ENCODE measurements at regions not wholly inside any gene's neighbourhood (a gene's known extent, or its start where the extent isn't known, plus 50 kb on each side); places are given as distances from the start of the nearest gene placed in this dataset.

DNA sequence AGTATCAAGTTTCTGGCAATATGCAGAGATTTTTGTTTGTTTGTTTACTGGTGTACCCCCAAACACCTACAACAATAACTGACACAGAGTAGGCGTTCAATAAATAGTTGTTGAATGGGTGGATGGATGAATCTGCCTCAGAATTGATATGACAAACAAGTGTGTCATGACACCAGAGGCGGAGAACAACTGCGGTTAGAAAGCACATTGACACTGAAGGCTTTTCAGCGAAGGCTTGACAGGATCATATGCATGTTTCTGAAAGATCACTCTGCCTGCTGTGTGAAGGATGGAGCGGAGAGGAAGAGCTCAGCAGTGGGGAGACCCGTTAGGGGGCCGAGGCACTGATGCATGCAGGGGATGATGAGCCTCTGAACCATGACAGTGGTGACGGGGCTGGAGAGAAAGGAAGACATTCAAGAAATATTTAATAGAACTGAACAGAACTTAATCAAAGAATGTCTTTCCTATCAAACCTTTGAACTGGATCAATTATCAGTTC lies 108.5 kb upstream of the USP47 start:
- Mint-ChIP-seq H3K36me3 (ENCODE audit: low read depth) (no peaks in the 10 kb centered on the region), H3K4me3 (no peak overlapping the region), H3K27ac (no peak overlapping the region), H3K9me3 (no peaks in the 10 kb centered on the region), H3K27me3 (peaks cover 9% of the 10 kb centered on the region), H3K4me1 (ENCODE audit: low read depth) (no peaks in the 10 kb centered on the region)
- TF ChIP-seq, protein P1, sequence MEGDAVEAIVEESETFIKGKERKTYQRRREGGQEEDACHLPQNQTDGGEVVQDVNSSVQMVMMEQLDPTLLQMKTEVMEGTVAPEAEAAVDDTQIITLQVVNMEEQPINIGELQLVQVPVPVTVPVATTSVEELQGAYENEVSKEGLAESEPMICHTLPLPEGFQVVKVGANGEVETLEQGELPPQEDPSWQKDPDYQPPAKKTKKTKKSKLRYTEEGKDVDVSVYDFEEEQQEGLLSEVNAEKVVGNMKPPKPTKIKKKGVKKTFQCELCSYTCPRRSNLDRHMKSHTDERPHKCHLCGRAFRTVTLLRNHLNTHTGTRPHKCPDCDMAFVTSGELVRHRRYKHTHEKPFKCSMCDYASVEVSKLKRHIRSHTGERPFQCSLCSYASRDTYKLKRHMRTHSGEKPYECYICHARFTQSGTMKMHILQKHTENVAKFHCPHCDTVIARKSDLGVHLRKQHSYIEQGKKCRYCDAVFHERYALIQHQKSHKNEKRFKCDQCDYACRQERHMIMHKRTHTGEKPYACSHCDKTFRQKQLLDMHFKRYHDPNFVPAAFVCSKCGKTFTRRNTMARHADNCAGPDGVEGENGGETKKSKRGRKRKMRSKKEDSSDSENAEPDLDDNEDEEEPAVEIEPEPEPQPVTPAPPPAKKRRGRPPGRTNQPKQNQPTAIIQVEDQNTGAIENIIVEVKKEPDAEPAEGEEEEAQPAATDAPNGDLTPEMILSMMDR (IDR thresholded peaks at IDR 0.05), result no peak
- DNase-seq, result no peak
- ChIA-PET POLR2A (no interaction called here), CTCF (no interaction called here)
- intact Hi-C loops (cut with micrococcal nuclease), result no loop called here
- no peak for ATAC-seq

DNA sequence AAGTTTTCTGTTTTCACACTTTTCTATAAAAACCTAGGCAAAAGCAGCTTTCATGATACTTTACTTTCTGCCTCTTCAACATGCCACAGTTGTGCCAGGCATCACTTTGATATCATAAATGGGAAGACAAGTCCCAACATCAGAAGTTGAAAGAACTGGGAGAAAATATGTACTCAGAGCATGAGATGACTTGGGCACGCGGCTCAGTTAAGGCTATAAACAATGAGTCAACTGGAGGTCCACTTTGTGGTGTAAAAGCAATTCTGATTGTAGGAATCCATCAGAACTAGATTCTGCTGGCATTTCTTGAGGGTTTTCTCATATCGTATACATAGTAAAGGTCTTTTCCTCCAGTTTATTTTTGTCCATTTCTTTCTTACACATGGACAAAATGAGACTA lies 109.7 kb upstream of the USP47 start:
- ATAC-seq, result no peak
- Mint-ChIP-seq H3K27ac (no peak overlapping the region), H3K4me1 (ENCODE audit: low read depth) (no peaks in the 10 kb centered on the region), H3K4me3 (no peak overlapping the region), H3K9me3 (no peaks in the 10 kb centered on the region), H3K27me3 (peaks cover 9% of the 10 kb centered on the region), H3K36me3 (ENCODE audit: low read depth) (no peaks in the 10 kb centered on the region)
- intact Hi-C loops (cut with micrococcal nuclease), result no loop called here
- TF ChIP-seq, protein P1 (IDR thresholded peaks at IDR 0.05), result no peak
- no peak for DNase-seq
- ChIA-PET CTCF (no interaction called here), POLR2A (no interaction called here)

GRCh38 chr11:11731311-11732083 lies 109.7 kb upstream of the GALNT18 start:
- H3K36me3 Mint-ChIP-seq (ENCODE audit: low read depth), result no peaks in the 10 kb centered on the region
- intact Hi-C loops (cut with micrococcal nuclease), result no loop called here
- H3K27me3 Mint-ChIP-seq, result peaks cover 9% of the 10 kb centered on the region
- H3K27ac Mint-ChIP-seq, result no peak overlapping the region
- TF ChIP-seq, protein P1 (IDR thresholded peaks at IDR 0.05), result no peak
- ChIA-PET POLR2A (no interaction called here), CTCF (interaction anchor here (0.5 kb wide), 1 partner anchor 478 kb away, joined by 3 read pairs; no protein-coding TSS in a partner anchor)
- H3K4me3 Mint-ChIP-seq, result no peak overlapping the region
- ATAC-seq (no peak), DNase-seq (no peak)
- H3K9me3 Mint-ChIP-seq, result no peaks in the 10 kb centered on the region
- H3K4me1 Mint-ChIP-seq (ENCODE audit: low read depth), result no peaks in the 10 kb centered on the region

DNA sequence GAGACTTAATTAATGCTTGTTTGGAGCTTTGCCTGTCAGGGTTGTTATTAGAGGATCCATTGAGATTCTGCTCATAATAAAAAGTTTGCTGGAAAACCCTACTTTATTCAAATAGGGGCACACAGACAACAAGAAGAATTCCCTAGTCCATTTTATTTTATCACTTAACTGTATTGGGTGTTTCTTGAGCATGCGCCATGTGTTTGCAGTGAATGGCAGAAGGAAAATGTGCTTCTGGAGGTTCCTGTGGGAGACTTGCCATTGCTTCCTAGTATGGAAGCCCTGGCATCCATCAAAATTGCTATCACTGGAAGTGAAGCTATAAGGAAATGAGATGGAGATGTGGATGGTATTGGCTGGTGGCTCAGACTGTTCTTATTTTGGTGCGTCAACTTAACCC lies 106.6 kb upstream of the GALNT18 start:
- H3K27ac Mint-ChIP-seq, result no peak overlapping the region
- CTCF ChIA-PET, result no interaction called here
- ATAC-seq, result no peak

DNA sequence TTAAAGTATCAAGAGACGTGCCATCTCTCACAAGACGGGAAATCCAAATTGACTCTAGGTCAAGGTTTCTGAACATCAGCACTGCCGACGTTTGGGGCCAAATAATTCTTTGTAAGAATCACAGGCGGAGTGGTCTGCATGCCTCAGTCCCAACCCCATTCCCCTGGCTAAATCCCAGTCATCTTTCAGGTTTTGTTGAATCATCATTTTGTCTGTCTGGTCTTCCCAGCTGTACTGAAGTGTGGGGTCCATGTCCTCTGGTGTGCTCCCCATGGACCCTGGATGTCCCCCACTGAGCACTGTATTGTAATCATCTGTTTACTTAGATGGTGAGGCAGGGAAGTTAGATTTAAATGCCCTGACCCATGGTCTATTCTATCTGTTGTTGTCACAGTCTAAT lies 103.6 kb upstream of the GALNT18 start:
- Mint-ChIP-seq H3K27ac (no peak overlapping the region), H3K9me3 (peaks cover 6% of the 10 kb centered on the region), H3K36me3 (ENCODE audit: low read depth) (no peaks in the 10 kb centered on the region), H3K4me1 (ENCODE audit: low read depth) (no peaks in the 10 kb centered on the region), H3K27me3 (peaks cover 16% of the 10 kb centered on the region), H3K4me3 (no peak overlapping the region)
- POLR2A ChIA-PET, result no interaction called here
- TF ChIP-seq, protein P1 (IDR thresholded peaks at IDR 0.05), result no peak
- no peak for ATAC-seq
- intact Hi-C loops (cut with micrococcal nuclease), result no loop called here
- no peak for DNase-seq
- CTCF ChIA-PET, result no interaction called here

More for the DNA sequence above, 106.6 kb upstream of the GALNT18 start:
- TF ChIP-seq, protein P1 (IDR thresholded peaks at IDR 0.05), result no peak
- Mint-ChIP-seq H3K27me3 (peaks cover 12% of the 10 kb centered on the region), H3K9me3 (no peaks in the 10 kb centered on the region), H3K36me3 (ENCODE audit: low read depth) (no peaks in the 10 kb centered on the region), H3K4me1 (ENCODE audit: low read depth) (no peaks in the 10 kb centered on the region), H3K4me3 (no peak overlapping the region)
- DNase-seq, result no peak
- intact Hi-C loops (cut with micrococcal nuclease), result no loop called here
- POLR2A ChIA-PET, result no interaction called here

All from activated CD8-positive, alpha-beta T cell treated with anti-CD3 and anti-CD28 coated beads for 36 hours (primary cell).